Liver (tissue), 3 donors: ENCODE measurements at regions not wholly inside any gene's neighbourhood (a gene's known extent, or its start where the extent isn't known, plus 50 kb on each side); places are given as distances from the start of the nearest gene placed in this dataset.

Experiments
- CTCF ChIP-seq: fragments of 150-350 bp; IDR thresholded peaks from 2 replicates; pipeline ENCODE4 v1.5.1; 2017; ENCODE audit warnings: improper control_type of control experiment, low read depth, low read length; ENCODE audit not compliant: missing input control
- JUND ChIP-seq, 2 donors: IDR thresholded peaks; 2 replicates each; pipeline ENCODE4 v1.6.1; 2016; ENCODE audit warnings: antibody characterized with exemption in 2 of 2
- donor health status: healthy.
- donor health status: healthy.

- no peak for TF ChIP-seq JUND (IDR thresholded peaks at IDR 0.05)
- TF ChIP-seq CTCF = no peak
Measured at GRCh38 chr2:57892920-57893319, 153.7 kb upstream of the VRK2 start.
